Forelimb muscle (tissue), 1 donor: ENCODE measurements at regions not wholly inside any gene's neighbourhood (a gene's known extent, or its start where the extent isn't known, plus 50 kb on each side); places are given as distances from the start of the nearest gene placed in this dataset.
A peak's percentile ranks its signal among the peaks of the same experiment; 100 is the strongest.

Experiments used
- DNase-seq: peaks from one replicate; pipeline ENCODE4 v3.0.0-alpha.2; 2013; ENCODE audit warnings: low read depth

GRCh38 chr7:85890244-85890811, 703.5 kb upstream of the SEMA3D start:
- DNase-seq = peak; percentile 1

- DNase-seq = no peak
These were observed 700.3 kb upstream of the SEMA3D start for GRCh38 chr7:85887133-85887532.

GRCh38 chr7:85882335-85882734, 695.5 kb upstream of the SEMA3D start:
- no peak for DNase-seq

- DNase-seq = no peak
These were observed 688.5 kb upstream of the SEMA3D start for GRCh38 chr7:85875398-85875797.

- DNase-seq = no peak
These were observed 679.7 kb upstream of the SEMA3D start for GRCh38 chr7:85866540-85866939.

- no peak for DNase-seq
These were observed 664.8 kb upstream of the SEMA3D start for GRCh38 chr7:85851571-85852193.

- no peak for DNase-seq
These were observed 663.5 kb upstream of the SEMA3D start for GRCh38 chr7:85850381-85850780.

GRCh38 chr7:85840554-85840953, 653.7 kb upstream of the SEMA3D start:
- no peak for DNase-seq

- peak; percentile 26 for DNase-seq
These were observed 646.2 kb upstream of the SEMA3D start for GRCh38 chr7:85833066-85833465.

- DNase-seq = no peak
These were observed 644.1 kb upstream of the SEMA3D start for GRCh38 chr7:85830982-85831381.

- DNase-seq = no peak
These were observed 643.1 kb upstream of the SEMA3D start for GRCh38 chr7:85829817-85830432.

- DNase-seq = no peak
These were observed 642.3 kb upstream of the SEMA3D start for GRCh38 chr7:85829176-85829575.

GRCh38 chr7:85828614-85829013, 641.8 kb upstream of the SEMA3D start:
- DNase-seq = no peak

- DNase-seq = no peak
These were observed 636.7 kb upstream of the SEMA3D start for GRCh38 chr7:85823396-85824080.

GRCh38 chr7:85821926-85822325, 635.1 kb upstream of the SEMA3D start:
- DNase-seq = no peak

GRCh38 chr7:85820702-85821443, 634.0 kb upstream of the SEMA3D start:
- DNase-seq = no peak

GRCh38 chr7:85815526-85815925, 628.7 kb upstream of the SEMA3D start:
- no peak for DNase-seq

GRCh38 chr7:85806321-85806720, 619.5 kb upstream of the SEMA3D start:
- DNase-seq = no peak

- DNase-seq = no peak
These were observed 618.8 kb upstream of the SEMA3D start for GRCh38 chr7:85805656-85806055.

- no peak for DNase-seq
These were observed 618.4 kb upstream of the SEMA3D start for GRCh38 chr7:85805249-85805648.

GRCh38 chr7:85802211-85802610, 615.4 kb upstream of the SEMA3D start:
- no peak for DNase-seq

GRCh38 chr7:85796956-85797355, 610.1 kb upstream of the SEMA3D start:
- DNase-seq = no peak
